Keratinocyte (primary cell): ENCODE measurements at regions not wholly inside any gene's neighbourhood (a gene's known extent, or its start where the extent isn't known, plus 50 kb on each side); places are given as distances from the start of the nearest gene placed in this dataset.
"Not testable (repeated sequence)": the region's sequence is repeated elsewhere in the genome, so short reads cannot be mapped to it uniquely, and the experiment has no call there.

Source experiments
- DNase-seq: peaks from one replicate; pipeline ENCODE4 v3.0.0-alpha.2; 2011; ENCODE audit warnings: low read depth, missing footprints, low spot score
- FAIRE-seq: peaks from 2 replicates; lab custom pipeline; 2011; peaks lifted over from hg19 to GRCh38; lab: Jason Lieb, UNC
- H2AFZ ChIP-seq: 2 replicates; pipeline ENCODE4 v1.6.0; 2012; ENCODE audit warnings: low read length, control low read depth, inconsistent platforms; ENCODE audit not compliant: control insufficient read depth
- H3K27ac ChIP-seq: 2 replicates; pipeline ENCODE4 v1.5.1; 2011; ENCODE audit warnings: low read length; ENCODE audit not compliant: control insufficient read depth, insufficient read depth
- H3K27me3 ChIP-seq: 3 replicates; pipeline ENCODE4 v1.6.0; 2011; ENCODE audit warnings: low read length; ENCODE audit not compliant: control insufficient read depth, insufficient read depth; ENCODE audit errors: extremely low read depth
- H3K36me3 ChIP-seq, 2 experiments: 2 replicates in 1 of 2; 3 replicates in 1 of 2; pipeline ENCODE4 v1.5.1; 2011; ENCODE audit warnings: low read length in 2 of 2, mild to moderate bottlenecking in 1 of 2; ENCODE audit not compliant: control insufficient read depth in 2 of 2, insufficient read depth in 2 of 2; ENCODE audit errors: extremely low read depth in 1 of 2
- H3K4me1 ChIP-seq: 3 replicates; pipeline ENCODE4 v1.5.1; 2011; ENCODE audit warnings: low read length; ENCODE audit not compliant: control insufficient read depth, insufficient read depth; ENCODE audit errors: extremely low read depth
- H3K4me2 ChIP-seq: 3 replicates; pipeline ENCODE4 v1.6.0; 2011; ENCODE audit warnings: low read depth, low read length; ENCODE audit not compliant: control insufficient read depth, insufficient read depth; ENCODE audit errors: extremely low read depth
- H3K4me3 ChIP-seq, 3 experiments: fragments of 200-600 bp in 1 of 3; sonication (generic) in 1 of 3; 2 replicates in 2 of 3; 3 replicates in 1 of 3; pipeline ENCODE4 v1.5.1; 2011 to 2016; ENCODE audit warnings: low read length in 3 of 3, mild to moderate bottlenecking in 3 of 3, control low read depth in 2 of 3, inconsistent platforms in 1 of 3, low read depth in 1 of 3, mixed read lengths in 1 of 3, mixed run types in 1 of 3, moderate library complexity in 1 of 3; ENCODE audit not compliant: control insufficient read depth in 2 of 3, insufficient read depth in 2 of 3; ENCODE audit errors: extremely low read depth in 1 of 3
- H3K79me2 ChIP-seq: 2 replicates; pipeline ENCODE4 v1.6.0; 2012; ENCODE audit warnings: low read length; ENCODE audit not compliant: control insufficient read depth, insufficient read depth
- H3K9ac ChIP-seq: 3 replicates; pipeline ENCODE4 v1.6.0; 2011; ENCODE audit warnings: low read length; ENCODE audit not compliant: control insufficient read depth, insufficient read depth; ENCODE audit errors: extremely low read depth
- H3K9me1 ChIP-seq: 3 replicates; pipeline ENCODE4 v1.6.0; 2011; ENCODE audit warnings: low read length; ENCODE audit not compliant: control insufficient read depth, insufficient read depth; ENCODE audit errors: extremely low read depth
- H3K9me3 ChIP-seq: 2 replicates; pipeline ENCODE4 v1.5.1; 2012; ENCODE audit warnings: low read depth, low read length; ENCODE audit not compliant: control insufficient read depth
- H4K20me1 ChIP-seq: 3 replicates; pipeline ENCODE4 v1.6.0; 2011; ENCODE audit warnings: low read length; ENCODE audit not compliant: control insufficient read depth, insufficient read depth; ENCODE audit errors: extremely low read depth
- EZH2 ChIP-seq: IDR thresholded peaks from one replicate; pipeline ENCODE4 v1.6.1; 2012; ENCODE audit warnings: inconsistent platforms, mild to moderate bottlenecking, low read length, moderate library complexity
- dilution Hi-C: fragments of 300-500 bp; cut with MboI; formaldehyde crosslinking; loops from one replicate; pipeline ENCODE4 v1.7.0; 2020; ENCODE audit warnings: low sequenced_read_pairs; ENCODE audit not compliant: extremely low pct_ligation_motif_present
- TF ChIP-seq, protein P1 (sequence below), 3 experiments: IDR thresholded peaks in 1 of 3; conservative IDR thresholded peaks in 1 of 3; optimal IDR thresholded peaks in 1 of 3; 2 replicates in 2 of 3; 3 replicates in 1 of 3; pipeline versions ENCODE3 to v1.5.1; 2011; ENCODE audit warnings: low read length in 3 of 3, mild to moderate bottlenecking in 3 of 3, moderate library complexity in 2 of 3, control low read depth in 1 of 3, inconsistent platforms in 1 of 3; ENCODE audit not compliant: insufficient read depth in 2 of 3; ENCODE audit errors: extremely low read depth in 1 of 3

DNA sequence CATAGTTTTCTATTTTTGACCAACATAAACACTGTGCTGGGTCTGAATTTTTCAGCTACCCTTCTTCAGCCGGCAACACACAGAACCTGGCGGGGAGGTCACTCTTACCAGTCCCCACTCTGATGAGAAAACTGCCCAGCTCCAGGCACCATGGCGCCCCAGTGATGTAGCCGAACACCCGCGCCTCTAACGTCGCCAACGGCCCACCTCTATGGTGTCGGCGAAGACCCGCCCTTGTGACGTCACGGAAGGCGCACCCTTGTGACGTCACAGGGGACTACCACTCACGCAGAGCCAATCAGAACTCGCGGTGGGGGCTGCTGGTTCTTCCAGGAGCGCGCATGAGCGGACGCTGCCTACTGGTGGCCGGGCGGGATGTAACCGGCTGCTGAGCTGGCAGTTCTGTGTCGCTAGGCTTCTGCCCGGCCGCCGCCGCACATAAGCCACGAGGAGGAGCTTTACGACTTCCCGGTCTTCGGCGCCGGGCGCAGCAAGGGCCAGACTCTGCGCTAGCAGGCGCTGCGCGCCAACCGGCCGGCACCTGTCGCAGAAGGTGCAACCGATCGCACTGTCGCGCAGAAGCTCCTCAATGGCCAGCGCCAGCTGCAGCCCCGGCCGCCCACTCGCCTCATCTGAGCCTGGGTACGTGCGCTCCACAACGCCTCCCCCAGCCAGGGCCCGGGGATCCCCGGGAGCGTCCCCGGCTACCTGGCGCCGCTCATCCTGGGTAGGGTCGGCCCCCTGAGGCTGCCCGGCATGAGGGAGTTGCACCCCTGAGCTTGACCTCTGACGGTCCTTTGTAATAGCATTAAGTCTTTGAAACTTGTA lies 92.2 kb upstream of the OR4F16 start:
- Histone ChIP-seq H3K9ac (peak overlapping the region; percentile 83), H3K27ac (peak overlapping the region; percentile 83), H3K4me3 (peak overlapping the region; percentile 60 to 73 (median 65)), H2AFZ (peak overlapping the region; percentile 78)
- H4K20me1 ChIP-seq, H3K9me3 ChIP-seq, H3K4me1 ChIP-seq, FAIRE-seq, H3K27me3 ChIP-seq, H3K9me1 ChIP-seq, dilution Hi-C loops, H3K79me2 ChIP-seq, H3K36me3 ChIP-seq, H3K4me2 ChIP-seq: not testable (repeated sequence)
- peak; percentile 95 for DNase-seq
- TF ChIP-seq, protein P1, sequence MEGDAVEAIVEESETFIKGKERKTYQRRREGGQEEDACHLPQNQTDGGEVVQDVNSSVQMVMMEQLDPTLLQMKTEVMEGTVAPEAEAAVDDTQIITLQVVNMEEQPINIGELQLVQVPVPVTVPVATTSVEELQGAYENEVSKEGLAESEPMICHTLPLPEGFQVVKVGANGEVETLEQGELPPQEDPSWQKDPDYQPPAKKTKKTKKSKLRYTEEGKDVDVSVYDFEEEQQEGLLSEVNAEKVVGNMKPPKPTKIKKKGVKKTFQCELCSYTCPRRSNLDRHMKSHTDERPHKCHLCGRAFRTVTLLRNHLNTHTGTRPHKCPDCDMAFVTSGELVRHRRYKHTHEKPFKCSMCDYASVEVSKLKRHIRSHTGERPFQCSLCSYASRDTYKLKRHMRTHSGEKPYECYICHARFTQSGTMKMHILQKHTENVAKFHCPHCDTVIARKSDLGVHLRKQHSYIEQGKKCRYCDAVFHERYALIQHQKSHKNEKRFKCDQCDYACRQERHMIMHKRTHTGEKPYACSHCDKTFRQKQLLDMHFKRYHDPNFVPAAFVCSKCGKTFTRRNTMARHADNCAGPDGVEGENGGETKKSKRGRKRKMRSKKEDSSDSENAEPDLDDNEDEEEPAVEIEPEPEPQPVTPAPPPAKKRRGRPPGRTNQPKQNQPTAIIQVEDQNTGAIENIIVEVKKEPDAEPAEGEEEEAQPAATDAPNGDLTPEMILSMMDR (optimal IDR thresholded peaks at IDR 0.05 in 1 of 3, IDR thresholded peaks at IDR 0.05 in 1 of 3, conservative IDR thresholded peaks at IDR 0.05 in 1 of 3; ENCODE audit: extremely low read depth in 1 of 3, insufficient read depth in 2 of 3, low read length in 3 of 3) = peak in 2 of 3 experiments; percentile 25 to 33

DNA sequence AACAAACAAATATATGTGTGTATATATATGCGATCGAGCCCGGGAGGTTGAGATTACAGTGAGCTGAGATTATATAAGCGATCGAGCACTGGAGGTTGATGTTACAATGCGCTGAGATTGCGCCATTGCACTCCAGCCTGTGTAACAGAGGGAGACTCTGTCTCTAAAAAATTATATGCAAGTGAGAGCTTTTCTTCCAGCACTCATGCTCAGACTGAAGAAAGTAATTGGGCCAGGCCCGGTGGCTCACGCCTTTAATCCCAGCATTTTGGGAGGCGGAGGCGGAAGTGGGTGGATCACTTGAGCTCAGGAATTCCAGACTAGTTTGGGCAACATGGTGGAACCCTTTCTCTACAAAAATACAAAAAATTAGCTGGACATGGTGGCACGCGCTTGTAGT lies 93.2 kb upstream of the OR4F16 start:
- H3K27ac ChIP-seq, H3K4me1 ChIP-seq, dilution Hi-C loops, H3K79me2 ChIP-seq, FAIRE-seq, H3K9me3 ChIP-seq, H3K9me1 ChIP-seq, H2AFZ ChIP-seq, H3K36me3 ChIP-seq, H4K20me1 ChIP-seq, H3K4me3 ChIP-seq, H3K9ac ChIP-seq, H3K27me3 ChIP-seq, DNase-seq: not testable (repeated sequence)
- peak overlapping the region; percentile 41 for H3K4me2 ChIP-seq

DNA sequence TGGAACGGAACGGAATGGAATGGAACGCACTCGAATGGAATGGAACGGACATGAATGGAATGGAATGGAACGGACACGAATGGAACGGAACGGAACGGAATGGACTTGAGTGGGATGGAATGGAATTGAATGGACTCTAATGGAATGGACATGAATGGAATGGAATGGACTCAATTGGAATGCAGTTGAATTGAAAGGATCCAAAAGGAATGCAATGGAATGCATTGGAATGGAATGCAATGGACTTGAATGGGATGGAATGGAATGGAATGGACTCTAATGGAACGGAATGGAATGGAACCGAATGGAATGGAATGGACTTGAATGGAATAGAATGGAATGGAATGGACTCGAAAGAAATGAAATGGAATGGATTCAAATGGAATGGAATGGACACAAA lies 102.4 kb upstream of the OR4F16 start:
- Histone ChIP-seq H4K20me1 (no peaks in the 10 kb centered on the region), H2AFZ (no peak overlapping the region), H3K9me3 (peaks cover 8% of the 10 kb centered on the region), H3K36me3 (no peaks in the 10 kb centered on the region), H3K27ac (no peak overlapping the region), H3K4me1 (no peaks in the 10 kb centered on the region), H3K4me3 (no peak overlapping the region), H3K27me3 (no peaks in the 10 kb centered on the region), H3K4me2 (no peak overlapping the region), H3K9me1 (no peaks in the 10 kb centered on the region), H3K79me2 (no peaks in the 10 kb centered on the region), H3K9ac (no peak overlapping the region)
- no peak for DNase-seq
- TF ChIP-seq, protein P1 (optimal IDR thresholded peaks at IDR 0.05 in 1 of 3, IDR thresholded peaks at IDR 0.05 in 1 of 3, conservative IDR thresholded peaks at IDR 0.05 in 1 of 3; ENCODE audit: extremely low read depth in 1 of 3, insufficient read depth in 2 of 3, low read length in 3 of 3) = no peak
- no peak for TF ChIP-seq EZH2
- dilution Hi-C loops = no loop called here
- no peak for FAIRE-seq

DNA sequence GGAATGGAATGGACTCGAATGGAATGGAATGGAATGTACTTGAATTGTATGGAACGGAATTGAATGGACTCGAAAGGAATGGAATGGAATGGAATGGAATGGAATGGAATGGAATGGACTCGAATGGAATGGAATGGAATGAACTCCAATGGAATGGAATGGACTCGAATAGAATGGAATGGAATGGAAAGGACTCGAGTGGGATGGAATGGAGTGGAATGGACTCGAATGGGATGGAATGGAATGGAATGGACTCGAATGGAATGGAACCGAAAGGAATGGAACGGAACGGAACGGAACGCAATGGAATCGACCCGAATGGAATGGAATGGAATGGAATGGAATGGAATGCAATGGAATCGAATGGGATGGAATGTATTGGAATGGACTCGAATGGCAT lies 103.2 kb upstream of the OR4F16 start:
- FAIRE-seq = not testable (repeated sequence)

More for the DNA sequence above, 103.2 kb upstream of the OR4F16 start:
- H3K9me3 ChIP-seq, H3K79me2 ChIP-seq, H3K36me3 ChIP-seq, H3K27me3 ChIP-seq, H3K9me1 ChIP-seq, DNase-seq, dilution Hi-C loops, H3K9ac ChIP-seq, H3K4me1 ChIP-seq, H3K4me3 ChIP-seq, H2AFZ ChIP-seq, H4K20me1 ChIP-seq, H3K4me2 ChIP-seq, H3K27ac ChIP-seq: not testable (repeated sequence)
